ENCODE measurements at regions not wholly inside any gene's neighbourhood (a gene's known extent, or its start where the extent isn't known, plus 50 kb on each side); places are given as distances from the start of the nearest gene placed in this dataset.
"Not testable (repeated sequence)": the region's sequence is repeated elsewhere in the genome, so short reads cannot be mapped to it uniquely, and the experiment has no call there.

- TF ChIP-seq CTCF (IDR thresholded peaks at IDR 0.05) (no peak), EP300 (IDR thresholded peaks at IDR 0.05) (no peak), POLR2A (IDR thresholded peaks at IDR 0.05) (no peak)
- Histone ChIP-seq H3K4me1 (no peaks in the 10 kb centered on the region), H3K9me3 (peaks cover 0 to 28% (median 2%) of the 10 kb centered on the region in 4 donors), H3K36me3 (no peaks in the 10 kb centered on the region), H3K27me3 (peaks cover 0 to 9% of the 10 kb centered on the region in 2 donors), H3K4me3 (no peak overlapping the region), H3K27ac (no peak overlapping the region)
- 70 to 77% methylated on average over 9 of the region's 9 CpGs for WGBS, 2 donors
- no peak for DNase-seq (ENCODE audit: low spot score in 2 of 2)
These were observed 67.9 kb upstream of the RPL38 start for GRCh38 chr17:74135391-74136167.

- Histone ChIP-seq H3K4me3 (no peak overlapping the region), H3K36me3 (no peaks in the 10 kb centered on the region), H3K4me1 (no peaks in the 10 kb centered on the region), H3K27me3 (no peaks in the 10 kb centered on the region), H3K27ac (no peak overlapping the region), H3K9me3 (peaks cover 0 to 41% (median 5%) of the 10 kb centered on the region in 4 donors)
- no peak for TF ChIP-seq CTCF (IDR thresholded peaks at IDR 0.05)
- 47 to 49% methylated on average over 3 of the region's 3 CpGs for WGBS, 2 donors
- DNase-seq (ENCODE audit: low spot score in 2 of 2) = no peak
These were observed 66.1 kb upstream of the RPL38 start for GRCh38 chr17:74137416-74137815.

GRCh38 chr17:74139120-74139519 lies 64.4 kb upstream of the RPL38 start:
- H3K36me3 ChIP-seq = no peaks in the 10 kb centered on the region
- no peaks in the 10 kb centered on the region for H3K4me1 ChIP-seq
- H3K9me3 ChIP-seq = peaks cover 0 to 57% (median 5%) of the 10 kb centered on the region in 4 donors
- no peak for DNase-seq (ENCODE audit: low spot score in 2 of 2)
- no peak overlapping the region for H3K27ac ChIP-seq
- H3K27me3 ChIP-seq = no peaks in the 10 kb centered on the region
- H3K4me3 ChIP-seq = no peak overlapping the region
- TF ChIP-seq CTCF (IDR thresholded peaks at IDR 0.05) = no peak
- no peak for TF ChIP-seq POLR2A (IDR thresholded peaks at IDR 0.05)
- no peak for TF ChIP-seq EP300 (IDR thresholded peaks at IDR 0.05)

- 84 to 85% methylated on average over 3 of the region's 3 CpGs for WGBS, 2 donors
- TF ChIP-seq EP300 (IDR thresholded peaks at IDR 0.05) (no peak), POLR2A (IDR thresholded peaks at IDR 0.05) (no peak), CTCF (IDR thresholded peaks at IDR 0.05) (no peak)
- DNase-seq (ENCODE audit: low spot score in 2 of 2) = no peak
- no peaks in the 10 kb centered on the region for H3K27me3 ChIP-seq
- H3K4me3 ChIP-seq = no peak overlapping the region
- peaks cover 0 to 66% (median 5%) of the 10 kb centered on the region in 4 donors for H3K9me3 ChIP-seq
- no peaks in the 10 kb centered on the region for H3K36me3 ChIP-seq
- no peaks in the 10 kb centered on the region for H3K4me1 ChIP-seq
- H3K27ac ChIP-seq = no peak overlapping the region
These were observed 63.2 kb upstream of the RPL38 start for GRCh38 chr17:74140282-74140681.

- no peak overlapping the region for H3K27ac ChIP-seq
These were observed 61.9 kb upstream of the RPL38 start for GRCh38 chr17:74141612-74142011.

GRCh38 chr17:74143318-74143717 lies 60.2 kb upstream of the RPL38 start:
- H3K9me3 ChIP-seq = peaks cover 0 to 64% (median 5%) of the 10 kb centered on the region in 4 donors
- not testable (repeated sequence) for DNase-seq (ENCODE audit: low spot score in 2 of 2); H3K4me3 ChIP-seq; H3K27ac ChIP-seq; H3K27me3 ChIP-seq; H3K4me1 ChIP-seq; H3K36me3 ChIP-seq
- 84 to 85% methylated on average over 4 of the region's 4 CpGs for WGBS, 2 donors

More at GRCh38 chr17:74141612-74142011, 61.9 kb upstream of the RPL38 start:
- TF ChIP-seq EP300 (IDR thresholded peaks at IDR 0.05) (no peak), CTCF (IDR thresholded peaks at IDR 0.05) (no peak), POLR2A (IDR thresholded peaks at IDR 0.05) (no peak)
- Histone ChIP-seq H3K4me3 (no peak overlapping the region), H3K4me1 (no peaks in the 10 kb centered on the region), H3K27me3 (no peaks in the 10 kb centered on the region), H3K36me3 (no peaks in the 10 kb centered on the region), H3K9me3 (peaks cover 0 to 66% (median 5%) of the 10 kb centered on the region in 4 donors)
- DNase-seq (ENCODE audit: low spot score in 2 of 2) = no peak

Measured in tibial nerve (tissue), 4 donors.